Non-pigmented ciliary epithelial cell (primary cell): ENCODE measurements at regions not wholly inside any gene's neighbourhood (a gene's known extent, or its start where the extent isn't known, plus 50 kb on each side); places are given as distances from the start of the nearest gene placed in this dataset.

Experiments
- DNase-seq: peaks from one replicate; pipeline ENCODE4 v3.0.0-alpha.2; 2010; ENCODE audit warnings: low read depth

DNA sequence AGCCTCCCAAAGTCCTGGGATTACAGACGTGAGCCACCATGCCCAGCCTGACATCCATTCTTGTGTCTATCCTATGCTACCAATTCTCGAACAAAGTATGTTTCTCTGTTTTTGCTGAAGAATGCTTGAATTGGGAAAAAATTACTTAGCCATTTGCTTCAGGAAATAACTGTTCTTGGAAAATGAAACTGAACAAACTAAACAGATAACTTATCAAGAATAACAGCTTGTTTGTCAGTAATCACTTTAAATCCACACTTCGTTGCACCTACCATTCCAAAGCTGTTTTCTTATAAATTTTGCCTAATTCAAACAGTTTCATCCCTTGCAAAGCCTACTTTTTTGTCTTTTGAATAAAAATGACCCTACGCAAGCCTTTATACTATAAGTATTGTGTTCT is 672.9 kb downstream of the SUCLG1 start:
- no peak for DNase-seq

DNA sequence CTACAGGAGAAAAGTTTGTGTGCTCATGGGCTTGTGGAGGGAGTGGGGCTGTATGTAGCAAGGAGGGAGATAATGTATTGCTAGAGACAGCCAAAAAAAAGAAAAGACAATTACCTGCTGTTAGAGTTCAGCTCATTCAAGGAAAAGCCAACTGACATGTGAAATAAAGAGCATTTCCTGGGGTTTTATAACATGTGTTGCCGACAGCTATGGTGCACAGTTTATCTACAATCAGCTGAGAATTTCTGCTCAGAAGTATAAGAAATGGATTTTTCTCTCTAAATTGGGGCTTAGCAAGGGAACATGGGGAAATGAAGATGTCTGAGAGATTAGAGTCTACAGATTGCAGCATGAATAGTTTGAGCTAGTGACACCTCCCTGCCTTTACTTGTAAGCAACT is 674.1 kb downstream of the SUCLG1 start:
- DNase-seq: no peak

DNA sequence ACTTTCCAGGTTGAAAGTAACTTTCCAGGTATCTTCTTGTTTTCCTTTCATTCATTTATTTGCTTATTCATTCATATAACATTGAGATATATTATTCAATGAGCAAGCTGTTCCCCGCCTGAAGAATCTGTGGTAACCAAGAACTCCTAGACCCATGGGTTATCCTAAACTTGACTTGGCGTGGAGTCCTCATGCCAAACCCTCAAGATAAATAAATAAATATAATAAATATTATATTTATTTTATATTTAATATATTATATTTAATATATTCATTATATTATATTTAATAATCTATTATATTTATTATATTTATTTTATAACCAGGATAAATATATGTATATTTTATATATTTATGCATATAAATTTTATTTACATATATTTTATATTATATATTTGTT is 674.8 kb downstream of the SUCLG1 start:
- DNase-seq: no peak

DNA sequence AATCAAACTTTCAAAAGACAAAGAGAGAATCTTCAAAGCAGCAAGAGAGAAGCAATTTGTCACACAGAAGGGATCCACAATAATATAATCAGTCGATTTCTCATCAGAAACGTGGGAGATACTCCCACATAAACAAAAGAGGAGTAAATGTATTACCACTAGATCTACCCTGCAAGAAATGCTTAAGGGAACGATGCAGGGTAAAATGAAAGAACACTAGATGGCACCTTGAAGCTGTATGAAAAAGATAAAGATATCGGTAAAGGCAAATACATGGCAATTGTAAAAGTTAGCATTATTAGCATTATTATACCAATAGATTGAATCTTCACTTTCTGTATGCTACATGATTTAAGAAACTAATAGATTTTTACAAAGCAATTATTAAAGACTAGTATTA is 677.0 kb downstream of the SUCLG1 start:
- DNase-seq: no peak

DNA sequence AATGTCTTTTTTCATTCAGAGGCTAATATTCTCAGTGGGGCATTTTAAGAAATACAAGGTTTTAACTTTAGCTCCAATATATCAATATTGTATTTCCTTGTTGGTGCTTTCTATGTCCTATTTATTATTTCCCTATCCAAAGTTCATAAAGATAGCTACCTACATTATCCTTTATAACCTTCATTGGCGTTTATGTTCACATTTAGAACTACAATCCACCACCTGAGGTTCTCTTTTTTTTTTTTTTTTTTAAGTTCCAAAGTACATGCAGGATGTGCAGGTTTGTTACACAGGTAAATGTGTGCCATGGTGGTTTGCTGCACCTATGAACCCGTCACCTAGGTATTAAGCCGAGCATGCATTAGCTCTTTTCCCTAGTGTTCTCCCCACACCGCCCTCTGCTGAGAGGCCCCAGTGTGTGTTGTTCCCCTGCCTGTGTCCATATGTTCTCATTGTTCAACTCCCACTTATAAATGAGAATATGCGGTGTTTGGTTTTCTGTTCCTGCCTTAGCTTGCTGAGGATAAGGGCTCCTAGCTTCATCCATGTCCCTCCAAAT is 694.6 kb downstream of the SUCLG1 start:
- DNase-seq: no peak

DNA sequence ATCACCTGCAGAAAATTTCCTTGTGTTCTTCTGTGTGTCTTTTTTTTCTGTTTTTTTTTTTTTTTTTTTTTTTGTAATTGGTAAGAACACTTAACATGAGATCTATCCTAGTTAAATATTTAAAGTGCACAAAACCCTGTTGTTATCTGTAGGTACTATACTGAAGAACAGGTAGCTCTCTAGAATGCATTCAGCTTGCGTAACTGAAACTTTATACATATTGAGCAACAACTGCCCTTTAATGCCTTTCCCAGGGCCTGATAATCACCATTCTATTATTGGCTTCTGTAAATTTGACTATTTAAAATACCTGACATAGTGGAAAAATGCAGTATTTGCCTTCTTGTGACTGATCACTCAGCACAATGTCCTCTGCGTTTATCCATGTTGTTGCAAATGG is 701.8 kb downstream of the SUCLG1 start:
- no peak for DNase-seq

DNA sequence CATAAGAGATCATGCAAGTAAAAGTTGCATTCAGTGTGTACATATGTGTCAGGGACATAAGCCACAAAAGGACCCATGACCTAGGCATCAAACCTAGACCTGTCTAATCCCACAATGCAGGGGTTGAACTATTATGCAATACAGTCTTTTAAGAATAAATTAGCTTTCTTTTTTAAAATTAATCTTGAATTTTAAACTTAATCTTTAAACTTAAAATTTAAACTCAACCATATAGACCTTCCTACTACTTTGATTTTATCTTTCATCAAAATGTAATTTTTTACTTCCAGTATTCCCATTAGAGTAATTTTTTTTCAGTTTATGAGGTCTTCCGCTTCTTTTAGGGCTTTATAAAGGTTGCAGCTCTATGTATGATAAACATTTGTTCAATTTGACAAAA is 702.9 kb downstream of the SUCLG1 start:
- DNase-seq: no peak

DNA sequence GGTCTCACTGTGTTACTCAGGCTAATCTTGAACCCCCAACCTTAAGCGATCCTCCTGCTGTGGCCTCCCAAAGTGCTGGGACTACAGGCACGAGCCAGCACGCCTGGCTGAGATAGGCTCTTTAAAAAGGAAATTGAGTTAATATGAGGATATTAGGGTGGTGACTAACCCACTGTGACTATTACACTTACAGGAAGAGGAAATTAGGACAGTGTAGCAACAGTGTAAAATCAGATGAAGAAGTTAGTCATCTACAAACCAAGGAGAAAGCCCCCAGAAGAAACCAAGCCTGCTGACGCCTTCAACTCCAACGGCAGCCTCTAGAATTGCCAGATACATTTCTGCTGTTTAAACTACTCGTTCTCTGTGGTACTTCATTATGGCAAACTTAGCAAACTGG is 711.9 kb downstream of the SUCLG1 start:
- no peak for DNase-seq

DNA sequence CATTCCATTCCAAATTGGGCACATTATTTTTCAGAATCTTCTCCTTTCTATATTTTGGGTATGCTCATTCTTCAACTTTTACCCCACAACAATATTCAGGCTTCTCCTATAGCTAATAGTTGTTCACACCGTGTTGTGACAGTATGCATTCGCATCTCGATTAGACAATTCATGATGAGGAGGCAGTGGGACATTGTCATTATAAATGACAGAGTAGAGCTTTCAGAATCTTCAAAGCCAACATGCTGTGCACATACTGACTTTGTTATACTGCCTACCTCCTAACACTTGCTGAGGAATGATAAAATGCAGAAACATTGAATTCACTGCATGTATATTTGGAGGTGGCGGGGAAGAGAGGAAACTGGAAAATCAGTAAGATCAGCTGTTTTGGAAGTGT is 714.2 kb downstream of the SUCLG1 start:
- DNase-seq: no peak

DNA sequence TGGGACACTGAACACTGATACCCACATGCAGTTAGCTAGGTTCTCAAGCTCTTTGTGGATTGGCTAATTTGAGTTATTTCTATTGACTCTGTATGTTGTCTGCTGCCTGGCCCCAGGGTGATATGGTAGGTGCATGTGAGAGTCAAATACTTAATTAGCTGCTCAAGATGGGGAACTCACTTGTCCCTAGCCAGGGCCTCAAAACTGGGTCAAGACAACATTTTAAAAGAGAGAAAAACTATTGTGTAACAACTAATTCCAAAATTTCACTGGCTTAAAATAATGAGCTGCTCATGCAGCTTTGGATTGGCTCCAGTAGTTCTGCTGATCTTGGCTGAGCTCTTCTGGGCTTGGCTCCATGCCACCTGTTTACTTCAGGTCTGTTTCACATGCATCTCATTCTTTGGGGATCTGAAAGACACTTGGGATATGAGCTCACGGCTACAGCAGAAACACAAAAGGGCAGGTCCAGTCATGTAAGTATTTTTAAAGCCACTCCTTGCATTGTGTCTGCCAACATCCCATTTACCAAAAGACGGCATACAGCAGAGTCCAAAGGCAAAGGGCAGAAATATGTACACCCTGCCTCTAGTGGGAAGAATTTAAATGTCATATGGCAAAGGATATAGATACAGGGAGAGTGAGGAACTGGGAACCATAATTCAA is 716.8 kb downstream of the SUCLG1 start:
- no peak for DNase-seq

DNA sequence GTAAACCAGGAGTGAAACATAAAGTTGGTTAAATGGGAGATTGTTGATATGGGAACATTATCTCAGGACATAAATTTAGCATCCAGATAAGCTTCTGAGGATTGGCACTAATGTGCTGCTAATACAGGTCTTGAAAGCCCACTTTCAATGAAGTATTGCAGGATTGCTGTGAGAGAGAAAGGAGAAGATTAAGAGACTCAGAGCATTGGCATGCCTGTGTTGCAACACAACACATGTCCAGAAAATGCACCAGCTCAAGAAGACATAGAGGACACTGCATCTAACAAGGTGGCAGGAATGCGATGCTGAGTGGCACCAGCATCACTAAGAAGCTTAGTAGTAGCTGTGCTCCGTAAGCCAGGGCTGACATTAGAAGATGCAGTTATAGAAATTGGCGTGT is 728.9 kb downstream of the SUCLG1 start:
- DNase-seq: no peak

DNA sequence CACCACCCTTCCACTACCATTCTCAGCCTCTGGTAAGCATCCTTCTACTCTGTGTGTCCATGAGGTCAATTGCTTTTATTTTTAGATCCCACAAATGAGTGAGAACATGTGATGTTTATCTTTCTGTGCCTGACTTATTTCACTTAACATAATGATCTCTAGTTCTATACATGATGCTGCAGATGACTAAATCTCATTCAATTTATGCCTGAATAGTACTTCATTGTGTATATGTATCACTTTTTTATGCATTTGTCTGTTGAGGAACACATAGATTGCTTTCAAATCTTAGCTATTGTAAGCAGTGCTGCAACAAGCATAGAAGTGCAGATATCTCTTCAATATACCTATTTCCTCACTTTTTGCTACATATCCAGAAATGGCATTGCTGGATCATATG is 733.3 kb downstream of the SUCLG1 start:
- no peak for DNase-seq

DNA sequence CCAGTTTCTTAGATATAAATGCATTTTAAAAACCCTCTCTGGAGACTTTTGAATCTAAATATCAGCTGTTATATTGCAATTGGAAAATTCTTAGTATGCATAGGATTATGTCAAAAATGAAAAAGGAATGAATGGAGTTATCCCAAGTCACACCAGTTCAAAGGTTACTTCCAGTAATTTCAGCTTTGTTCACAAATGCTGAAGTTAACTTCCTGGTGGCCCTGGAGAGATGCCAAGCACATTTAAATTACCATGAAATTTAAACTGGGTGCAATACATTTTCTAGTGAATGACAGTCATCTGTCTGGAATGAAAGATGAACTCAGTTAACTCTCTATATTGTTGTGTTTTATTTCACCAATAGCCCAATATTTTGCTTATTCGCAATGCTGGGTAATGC is 753.9 kb downstream of the SUCLG1 start:
- DNase-seq: no peak

DNA sequence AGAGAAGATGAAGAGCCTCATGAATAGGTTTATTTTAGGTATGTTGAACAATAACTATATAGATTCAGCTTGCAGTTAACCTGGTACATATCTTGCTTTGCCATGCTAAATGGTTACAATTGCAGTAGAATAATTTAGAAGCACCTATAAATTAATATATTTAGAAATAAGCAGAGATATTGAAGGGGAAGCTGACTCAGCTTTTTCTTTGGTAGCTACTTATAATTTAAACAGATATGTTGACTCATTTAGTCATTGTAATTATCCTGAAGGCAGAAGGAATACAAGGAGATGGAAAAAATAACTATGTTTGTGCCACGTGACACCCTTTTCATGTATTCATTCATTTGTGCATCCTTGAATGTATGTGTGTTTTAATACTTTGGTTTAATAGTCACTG is 755.5 kb downstream of the SUCLG1 start:
- no peak for DNase-seq

DNA sequence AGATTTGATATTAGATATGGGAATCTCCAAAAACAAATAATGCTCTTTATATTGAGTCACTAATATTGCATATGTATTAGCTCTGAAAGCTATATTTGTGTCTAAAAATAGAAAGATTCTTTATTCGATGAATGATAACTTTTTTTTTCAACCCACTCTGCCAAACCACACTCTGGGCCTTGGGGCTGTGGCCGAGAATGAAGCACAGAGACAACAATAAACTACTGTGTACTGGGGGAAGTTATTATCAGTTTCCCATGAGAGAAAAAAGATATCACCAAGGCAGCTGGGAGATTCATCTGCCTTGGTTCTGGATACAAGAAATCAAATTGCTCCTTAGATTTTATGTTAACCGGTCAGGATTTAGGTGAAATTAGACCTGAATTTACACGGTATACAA is 762.2 kb downstream of the SUCLG1 start:
- DNase-seq: no peak

DNA sequence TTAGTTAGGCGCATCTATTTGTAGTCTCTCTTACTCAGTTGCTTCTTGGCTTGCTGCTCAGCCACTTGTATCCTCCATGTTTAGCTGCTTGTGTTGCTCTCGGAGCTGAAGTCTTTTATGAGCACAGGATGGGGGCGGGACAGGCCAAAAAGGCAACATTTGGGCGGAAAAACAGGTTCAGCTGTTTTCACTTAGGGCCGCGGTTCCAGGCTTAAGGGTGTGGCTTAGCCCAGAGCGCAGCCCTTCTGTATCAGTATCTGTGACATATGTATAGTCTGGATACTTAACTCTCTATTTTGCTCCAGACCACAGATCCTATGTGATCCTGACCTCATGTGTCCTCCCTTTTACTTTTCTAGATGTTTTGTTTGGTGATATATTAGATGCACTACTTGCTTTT is 763.5 kb downstream of the SUCLG1 start:
- DNase-seq: no peak

DNA sequence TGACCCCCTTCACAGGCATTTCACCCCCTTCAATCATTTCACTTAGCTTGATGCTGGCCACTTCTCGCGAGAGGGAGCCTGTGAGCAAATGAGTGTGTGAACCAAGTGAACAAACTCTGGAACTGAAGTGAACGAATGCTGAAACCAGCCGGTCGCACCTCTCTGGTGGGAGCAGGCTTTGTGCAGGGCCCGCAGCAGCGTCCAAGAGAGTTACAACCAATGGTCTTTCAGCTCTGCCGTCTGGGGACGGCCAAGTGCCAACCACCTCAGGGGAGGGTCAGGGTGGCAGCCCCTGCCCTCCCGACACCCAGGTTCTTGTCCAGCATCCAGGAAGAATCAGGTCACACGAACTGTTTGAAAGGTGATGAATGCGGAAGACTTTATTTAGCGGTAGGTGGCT is 764.0 kb downstream of the SUCLG1 start:
- no peak for DNase-seq

DNA sequence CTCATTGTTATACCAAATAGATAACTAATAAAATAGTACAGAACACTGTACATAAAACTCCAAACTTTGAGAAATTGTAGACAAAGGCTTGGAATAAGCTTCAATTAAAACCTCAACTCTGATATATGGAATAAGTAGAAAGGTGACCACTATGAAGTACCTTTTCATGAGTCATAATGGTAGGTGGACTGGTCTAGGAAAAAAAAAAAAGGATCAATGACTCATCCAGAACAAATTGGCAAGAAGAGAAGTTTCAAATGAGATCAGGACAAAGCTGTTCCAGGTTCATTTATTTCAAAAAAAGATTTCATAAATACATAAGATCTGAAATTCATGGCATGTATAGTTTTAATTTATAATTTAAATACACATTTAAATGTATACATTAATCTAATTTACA is 769.7 kb downstream of the SUCLG1 start:
- DNase-seq: no peak

DNA sequence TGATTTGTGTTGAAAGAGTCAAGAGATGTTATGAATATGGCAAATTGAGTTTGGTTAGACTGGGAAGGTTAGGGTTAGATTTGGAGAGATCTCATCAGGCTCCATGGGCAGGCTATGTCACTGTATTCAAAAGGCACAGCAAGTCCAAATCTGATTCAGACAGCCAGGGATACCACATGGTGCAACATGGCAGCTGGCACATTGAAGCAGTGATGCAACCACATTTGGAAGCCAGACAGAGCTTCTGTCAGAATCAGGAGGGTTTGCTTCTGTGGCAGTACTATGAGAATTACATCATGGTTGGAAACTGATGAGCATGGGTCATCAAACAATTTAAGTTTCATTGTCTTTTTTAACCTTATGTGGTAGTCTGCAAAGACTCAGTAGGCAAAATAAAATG is 772.2 kb downstream of the SUCLG1 start:
- DNase-seq: no peak

DNA sequence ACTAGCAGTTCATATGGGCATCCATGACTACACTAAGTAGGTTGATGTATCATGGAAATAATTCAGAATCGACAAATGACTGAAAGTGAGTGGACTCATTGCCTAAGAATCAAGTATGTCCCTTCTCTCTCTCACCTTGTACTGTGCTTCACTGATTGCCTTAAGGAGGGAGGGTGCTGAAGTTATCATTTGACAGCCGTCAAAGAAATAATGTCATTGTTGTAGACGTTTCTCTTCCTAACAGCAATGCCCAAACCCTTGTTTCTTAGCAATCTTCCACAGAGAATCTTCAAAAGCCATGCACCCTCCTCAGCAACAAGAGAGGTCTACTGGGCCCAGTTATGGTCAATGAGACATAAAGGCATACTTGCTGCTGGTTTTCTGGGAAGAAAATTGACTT is 785.0 kb downstream of the SUCLG1 start:
- DNase-seq: no peak

DNA sequence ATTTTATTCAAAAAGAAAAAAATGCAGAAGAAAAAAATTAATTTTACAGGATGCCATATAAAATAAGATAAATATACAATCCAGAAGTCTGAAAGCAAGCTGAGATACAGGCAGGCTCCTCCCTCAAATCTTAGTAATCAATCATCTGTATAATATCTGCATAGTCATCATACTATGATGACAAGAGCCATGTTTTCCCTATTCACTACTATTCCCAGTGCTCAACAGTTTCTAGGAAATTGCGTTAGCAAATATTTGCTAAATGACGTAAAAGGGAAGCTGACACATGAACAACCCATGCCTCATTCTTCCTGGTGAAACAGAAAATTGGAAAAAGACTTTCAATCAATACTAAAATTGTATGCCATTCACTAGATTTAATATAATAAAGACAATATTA is 793.2 kb downstream of the SUCLG1 start:
- no peak for DNase-seq

DNA sequence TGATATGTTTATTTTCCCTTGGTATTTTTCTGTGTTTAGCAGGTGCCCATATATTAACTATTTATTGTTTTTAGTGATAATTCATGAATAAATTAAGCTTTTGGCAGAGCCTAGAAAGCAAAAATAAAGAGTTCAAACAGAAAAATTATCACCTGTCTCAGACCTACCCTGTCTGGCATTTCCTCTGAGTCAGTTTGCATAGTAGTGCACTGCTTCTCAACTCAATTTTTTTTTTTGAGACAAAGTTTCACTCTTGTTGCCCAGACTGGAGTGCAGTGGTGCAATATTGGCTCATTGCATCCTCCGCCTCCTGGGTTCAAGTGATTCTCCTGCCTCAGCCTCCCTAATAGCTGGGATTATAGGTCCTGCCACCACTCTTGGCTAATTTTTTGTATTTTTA is 793.9 kb downstream of the SUCLG1 start:
- DNase-seq: no peak

DNA sequence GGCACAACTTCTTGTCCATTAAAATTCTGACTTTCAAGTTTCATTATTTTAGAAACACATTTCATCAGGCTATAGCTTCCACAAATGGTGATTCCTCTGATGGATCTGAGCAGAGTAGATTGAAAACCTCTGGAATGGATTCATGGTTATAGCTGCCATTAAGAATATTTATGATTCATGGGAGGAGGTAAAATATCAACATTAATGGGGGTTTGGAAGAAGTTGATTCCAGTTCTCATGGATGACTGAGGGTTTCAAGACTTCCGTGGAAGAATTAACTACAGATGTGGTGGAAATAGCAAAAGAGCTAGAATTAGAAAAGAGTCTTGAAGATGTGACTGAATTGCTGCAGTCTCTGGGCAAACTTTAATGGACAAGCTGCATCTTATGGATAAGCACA is 797.4 kb downstream of the SUCLG1 start:
- no peak for DNase-seq

DNA sequence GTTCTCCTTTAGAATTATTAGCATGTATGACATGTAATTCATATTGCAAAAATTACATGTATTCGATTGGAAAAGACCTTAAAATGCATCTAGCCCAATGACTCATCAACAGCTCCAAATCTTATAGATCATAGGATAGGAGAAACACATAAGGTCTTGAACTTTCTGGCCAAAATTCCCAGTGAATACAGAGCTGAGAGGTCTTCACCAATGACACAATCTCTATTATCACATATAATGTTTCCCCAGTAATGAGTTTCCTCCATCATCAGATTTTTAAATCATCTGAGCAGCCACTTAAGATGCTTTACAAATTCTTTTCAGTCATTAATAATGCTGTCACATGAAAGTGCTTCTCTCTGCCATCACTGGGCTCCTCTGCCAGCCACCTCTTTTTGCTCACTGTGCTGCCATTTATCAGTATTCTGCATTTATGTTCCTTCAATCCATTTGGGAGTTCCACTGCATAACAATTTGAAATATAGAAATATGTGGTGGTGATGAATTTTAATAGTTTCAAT is 804.9 kb downstream of the SUCLG1 start:
- DNase-seq: no peak
